ENCODE measurements at regions not wholly inside any gene's neighbourhood (a gene's known extent, or its start where the extent isn't known, plus 50 kb on each side); places are given as distances from the start of the nearest gene placed in this dataset.
A peak's percentile ranks its signal among the peaks of the same experiment; 100 is the strongest.

- TF ChIP-seq, protein P1, sequence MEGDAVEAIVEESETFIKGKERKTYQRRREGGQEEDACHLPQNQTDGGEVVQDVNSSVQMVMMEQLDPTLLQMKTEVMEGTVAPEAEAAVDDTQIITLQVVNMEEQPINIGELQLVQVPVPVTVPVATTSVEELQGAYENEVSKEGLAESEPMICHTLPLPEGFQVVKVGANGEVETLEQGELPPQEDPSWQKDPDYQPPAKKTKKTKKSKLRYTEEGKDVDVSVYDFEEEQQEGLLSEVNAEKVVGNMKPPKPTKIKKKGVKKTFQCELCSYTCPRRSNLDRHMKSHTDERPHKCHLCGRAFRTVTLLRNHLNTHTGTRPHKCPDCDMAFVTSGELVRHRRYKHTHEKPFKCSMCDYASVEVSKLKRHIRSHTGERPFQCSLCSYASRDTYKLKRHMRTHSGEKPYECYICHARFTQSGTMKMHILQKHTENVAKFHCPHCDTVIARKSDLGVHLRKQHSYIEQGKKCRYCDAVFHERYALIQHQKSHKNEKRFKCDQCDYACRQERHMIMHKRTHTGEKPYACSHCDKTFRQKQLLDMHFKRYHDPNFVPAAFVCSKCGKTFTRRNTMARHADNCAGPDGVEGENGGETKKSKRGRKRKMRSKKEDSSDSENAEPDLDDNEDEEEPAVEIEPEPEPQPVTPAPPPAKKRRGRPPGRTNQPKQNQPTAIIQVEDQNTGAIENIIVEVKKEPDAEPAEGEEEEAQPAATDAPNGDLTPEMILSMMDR (IDR thresholded peaks at IDR 0.05; ENCODE audit: low read depth, low read length) = no peak
- Histone ChIP-seq H3K4me1 (no peaks in the 10 kb centered on the region), H3K27me3 (no peaks in the 10 kb centered on the region), H3K4me3 (ENCODE audit: low read depth, low read length) (no peak overlapping the region), H3K36me3 (no peaks in the 10 kb centered on the region), H3K9me3 (no peaks in the 10 kb centered on the region)
- peak; percentile 6 for DNase-seq
These were observed 125.8 kb downstream of the NUP35 start for GRCh38 chr2:183250061-183250460.

DNA sequence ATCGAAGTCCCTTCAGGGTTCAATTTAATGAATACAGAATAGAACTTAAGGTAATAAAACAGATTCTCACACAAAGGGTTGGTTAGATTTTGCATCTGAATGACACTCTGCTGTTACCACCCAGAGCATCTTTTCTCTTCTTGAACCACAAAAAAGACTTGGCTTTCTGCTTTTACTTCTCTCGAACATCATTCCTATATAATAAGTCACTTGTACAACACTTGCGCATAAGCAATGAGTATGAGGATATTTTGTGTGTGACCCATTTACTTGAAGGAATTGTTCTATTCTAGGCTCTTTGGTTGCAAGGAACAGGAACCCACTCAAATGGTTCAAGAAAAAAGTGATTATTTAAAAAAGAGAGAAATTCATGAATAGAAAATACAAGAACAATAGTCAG is 126.2 kb downstream of the NUP35 start:
- Histone ChIP-seq H3K36me3 (no peaks in the 10 kb centered on the region), H3K4me3 (ENCODE audit: low read depth, low read length) (no peak overlapping the region), H3K27me3 (no peaks in the 10 kb centered on the region), H3K9me3 (no peaks in the 10 kb centered on the region), H3K4me1 (no peaks in the 10 kb centered on the region)
- DNase-seq = no peak
- TF ChIP-seq, protein P1 (IDR thresholded peaks at IDR 0.05; ENCODE audit: low read depth, low read length) = no peak

DNA sequence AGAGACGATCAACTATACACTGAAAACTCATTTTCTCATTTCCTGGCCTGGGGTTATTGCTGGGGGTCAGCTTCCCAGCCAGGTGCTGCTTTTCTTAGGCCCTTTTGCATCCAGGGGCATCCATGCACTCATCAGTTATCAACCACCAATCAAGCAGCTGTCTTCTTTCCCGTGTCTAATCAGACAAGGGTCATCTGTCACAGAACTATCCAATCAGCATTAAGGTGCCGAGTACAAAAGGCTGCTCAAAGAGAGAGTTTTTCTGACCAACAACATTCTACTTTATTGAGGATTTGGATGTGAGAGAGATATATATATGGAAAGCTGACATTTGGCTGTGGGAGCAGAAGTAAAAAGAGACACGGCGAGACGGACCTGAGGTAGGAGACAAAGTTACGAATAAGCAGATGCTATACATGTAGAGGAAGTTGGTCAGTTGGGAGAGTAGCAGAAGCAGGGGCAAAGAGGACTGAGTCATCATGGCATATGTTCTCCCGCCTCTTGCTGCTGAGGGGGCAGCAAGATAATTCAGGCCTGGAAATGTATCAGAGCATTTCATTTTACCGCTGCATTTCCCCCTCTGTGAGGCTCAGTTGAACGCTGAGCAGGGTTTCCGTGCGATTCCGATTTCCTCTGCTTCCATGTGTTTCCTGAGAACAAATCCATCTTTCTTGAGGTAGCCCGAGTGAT is 129.3 kb downstream of the NUP35 start:
- Histone ChIP-seq H3K27me3 (no peaks in the 10 kb centered on the region), H3K36me3 (no peaks in the 10 kb centered on the region), H3K4me1 (no peaks in the 10 kb centered on the region), H3K9me3 (no peaks in the 10 kb centered on the region), H3K4me3 (ENCODE audit: low read depth, low read length) (no peak overlapping the region)
- TF ChIP-seq, protein P1 (IDR thresholded peaks at IDR 0.05; ENCODE audit: low read depth, low read length) = no peak
- peak; percentile 12 for DNase-seq

DNA sequence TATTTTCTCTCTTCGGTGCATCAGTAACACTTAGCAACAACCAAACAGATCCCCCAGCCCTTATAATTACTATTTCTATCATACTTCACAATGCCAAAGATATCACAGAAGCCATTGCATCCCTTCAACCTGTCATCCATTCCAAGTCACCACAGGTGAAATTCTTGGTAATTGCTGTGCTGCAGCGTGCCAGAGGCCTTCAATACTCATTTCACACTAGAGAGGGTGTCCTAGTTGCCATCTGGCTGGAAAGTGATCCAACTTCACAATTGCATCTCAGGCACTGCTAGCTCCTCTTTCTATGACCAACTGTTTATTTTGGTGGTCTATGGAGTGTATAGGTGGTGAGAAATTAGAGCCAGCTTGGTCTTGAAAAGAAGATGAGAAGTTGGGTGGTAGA is 131.2 kb downstream of the NUP35 start:
- no peaks in the 10 kb centered on the region for H3K36me3 ChIP-seq
- TF ChIP-seq, protein P1 (IDR thresholded peaks at IDR 0.05; ENCODE audit: low read depth, low read length) = no peak
- no peak for DNase-seq

DNA sequence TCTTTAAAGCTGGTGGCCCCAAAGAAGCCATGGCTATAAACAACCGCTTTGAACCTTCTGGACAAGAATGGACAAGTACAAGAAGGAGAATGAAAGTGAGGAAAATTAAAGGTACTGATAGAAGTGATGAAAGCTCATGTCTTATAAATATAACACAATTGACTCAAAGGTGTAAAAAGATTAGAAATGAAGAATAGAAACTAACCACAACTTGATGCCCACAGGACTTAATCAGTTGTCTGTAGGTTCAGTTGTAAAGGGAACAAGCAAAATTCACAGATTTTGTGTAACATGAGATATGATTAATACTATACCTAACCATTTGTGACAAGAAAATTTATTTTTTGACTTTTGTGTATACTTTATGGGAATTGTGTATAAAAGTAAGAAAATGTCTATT is 135.7 kb downstream of the NUP35 start:
- no peak overlapping the region for H3K4me3 ChIP-seq (ENCODE audit: low read depth, low read length)
- H3K27me3 ChIP-seq = no peaks in the 10 kb centered on the region
- no peak for DNase-seq
- H3K36me3 ChIP-seq = no peaks in the 10 kb centered on the region
- no peaks in the 10 kb centered on the region for H3K4me1 ChIP-seq
- no peaks in the 10 kb centered on the region for H3K9me3 ChIP-seq
- TF ChIP-seq, protein P1 (IDR thresholded peaks at IDR 0.05; ENCODE audit: low read depth, low read length) = no peak

More for the DNA sequence above, 131.2 kb downstream of the NUP35 start:
- H3K9me3 ChIP-seq = no peaks in the 10 kb centered on the region
- no peaks in the 10 kb centered on the region for H3K27me3 ChIP-seq
- no peak overlapping the region for H3K4me3 ChIP-seq (ENCODE audit: low read depth, low read length)
- H3K4me1 ChIP-seq = no peaks in the 10 kb centered on the region

DNA sequence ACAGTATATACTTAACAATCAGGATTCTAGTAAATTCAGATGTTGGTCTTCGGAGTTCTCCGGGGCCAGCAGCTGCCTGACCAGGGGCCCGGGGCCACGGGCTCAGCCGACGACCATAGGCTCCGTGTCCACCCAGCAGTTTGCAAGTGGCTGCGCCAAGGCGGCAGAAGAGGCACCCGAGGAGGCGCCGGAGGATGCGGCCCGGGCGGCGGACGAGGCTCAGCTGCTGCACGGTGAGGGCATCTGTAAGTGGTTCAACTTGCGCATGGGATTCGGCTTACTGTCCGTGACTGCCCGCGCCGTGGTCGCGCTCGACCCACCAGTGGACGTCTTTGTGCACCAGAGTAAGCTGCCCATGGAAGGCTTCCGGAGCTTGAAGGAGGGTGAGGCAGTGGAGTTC is 136.3 kb downstream of the NUP35 start:
- Histone ChIP-seq H3K4me1 (no peaks in the 10 kb centered on the region), H3K9me3 (no peaks in the 10 kb centered on the region), H3K4me3 (ENCODE audit: low read depth, low read length) (no peak overlapping the region), H3K36me3 (no peaks in the 10 kb centered on the region), H3K27me3 (no peaks in the 10 kb centered on the region)
- no peak for DNase-seq
- TF ChIP-seq, protein P1 (IDR thresholded peaks at IDR 0.05; ENCODE audit: low read depth, low read length) = no peak
